NCI-H82 treated with DMSO at 0.1 percent for 48 hours (cell line): ENCODE measurements at regions not wholly inside any gene's neighbourhood (a gene's known extent, or its start where the extent isn't known, plus 50 kb on each side); places are given as distances from the start of the nearest gene placed in this dataset.
"Not testable (repeated sequence)": the region's sequence is repeated elsewhere in the genome, so short reads cannot be mapped to it uniquely, and the experiment has no call there.

Source experiments
- DNase-seq: peaks from one replicate; lab custom pipeline; 2025; ENCODE audit not compliant: unreplicated experiment; lab: John Stamatoyannopoulos, UW

- DNase-seq: peak; percentile 86
Measured at GRCh38 chr5:100398815-100399214, 136.4 kb upstream of the FAM174A start.

- DNase-seq: not testable (repeated sequence)
Measured at GRCh38 chr5:100379254-100379858, 155.8 kb upstream of the FAM174A start.

- not testable (repeated sequence) for DNase-seq
Measured at GRCh38 chr5:100364757-100365478, 170.3 kb upstream of the FAM174A start.

- DNase-seq: not testable (repeated sequence)
Measured at GRCh38 chr5:100364343-100364742, 170.8 kb upstream of the FAM174A start.

GRCh38 chr5:100359998-100360397 is 175.2 kb upstream of the FAM174A start:
- DNase-seq: not testable (repeated sequence)

GRCh38 chr5:100346269-100346668 is 188.9 kb upstream of the FAM174A start:
- not testable (repeated sequence) for DNase-seq

GRCh38 chr5:100341485-100341884 is 193.7 kb upstream of the FAM174A start:
- not testable (repeated sequence) for DNase-seq

- DNase-seq: peak; percentile 1
Measured at GRCh38 chr5:100322483-100322882, 212.7 kb upstream of the FAM174A start.

GRCh38 chr5:100319885-100320284 is 215.3 kb upstream of the FAM174A start:
- DNase-seq: no peak

GRCh38 chr5:100313657-100314056 is 221.5 kb upstream of the FAM174A start:
- DNase-seq: no peak

GRCh38 chr5:100311806-100312205 is 223.4 kb upstream of the FAM174A start:
- no peak for DNase-seq

GRCh38 chr5:100306000-100306399 is 229.2 kb upstream of the FAM174A start:
- no peak for DNase-seq

GRCh38 chr5:100303216-100303615 is 232.0 kb upstream of the FAM174A start:
- DNase-seq: no peak

GRCh38 chr5:100299261-100299660 is 235.9 kb upstream of the FAM174A start:
- no peak for DNase-seq

- no peak for DNase-seq
Measured at GRCh38 chr5:100276071-100276470, 259.1 kb upstream of the FAM174A start.

GRCh38 chr5:100275631-100276030 is 259.5 kb upstream of the FAM174A start:
- DNase-seq: no peak

- DNase-seq: no peak
Measured at GRCh38 chr5:100273846-100274580, 261.2 kb upstream of the FAM174A start.

- DNase-seq: no peak
Measured at GRCh38 chr5:100270023-100270771, 265.0 kb upstream of the FAM174A start.

GRCh38 chr5:100260968-100261367 is 274.2 kb upstream of the FAM174A start:
- DNase-seq: no peak

GRCh38 chr5:100252944-100253343 is 282.2 kb upstream of the FAM174A start:
- DNase-seq: no peak

GRCh38 chr5:100252037-100252436 is 283.1 kb upstream of the FAM174A start:
- DNase-seq: no peak
